ENCODE measurements at regions not wholly inside any gene's neighbourhood (a gene's known extent, or its start where the extent isn't known, plus 50 kb on each side); places are given as distances from the start of the nearest gene placed in this dataset.

- H3K4me3 ChIP-seq (ENCODE audit: low read depth, low read length): no peak overlapping the region
- no peak for DNase-seq (ENCODE audit: low read depth)
- in situ Hi-C loops (cut with HindIII; ENCODE audit: low sequenced_read_pairs): no loop called here
- TF ChIP-seq, protein P1, sequence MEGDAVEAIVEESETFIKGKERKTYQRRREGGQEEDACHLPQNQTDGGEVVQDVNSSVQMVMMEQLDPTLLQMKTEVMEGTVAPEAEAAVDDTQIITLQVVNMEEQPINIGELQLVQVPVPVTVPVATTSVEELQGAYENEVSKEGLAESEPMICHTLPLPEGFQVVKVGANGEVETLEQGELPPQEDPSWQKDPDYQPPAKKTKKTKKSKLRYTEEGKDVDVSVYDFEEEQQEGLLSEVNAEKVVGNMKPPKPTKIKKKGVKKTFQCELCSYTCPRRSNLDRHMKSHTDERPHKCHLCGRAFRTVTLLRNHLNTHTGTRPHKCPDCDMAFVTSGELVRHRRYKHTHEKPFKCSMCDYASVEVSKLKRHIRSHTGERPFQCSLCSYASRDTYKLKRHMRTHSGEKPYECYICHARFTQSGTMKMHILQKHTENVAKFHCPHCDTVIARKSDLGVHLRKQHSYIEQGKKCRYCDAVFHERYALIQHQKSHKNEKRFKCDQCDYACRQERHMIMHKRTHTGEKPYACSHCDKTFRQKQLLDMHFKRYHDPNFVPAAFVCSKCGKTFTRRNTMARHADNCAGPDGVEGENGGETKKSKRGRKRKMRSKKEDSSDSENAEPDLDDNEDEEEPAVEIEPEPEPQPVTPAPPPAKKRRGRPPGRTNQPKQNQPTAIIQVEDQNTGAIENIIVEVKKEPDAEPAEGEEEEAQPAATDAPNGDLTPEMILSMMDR (IDR thresholded peaks at IDR 0.05; ENCODE audit: low read depth, low read length, missing control alignments): no peak
Observed at GRCh38 chr16:50478773-50479149, 69.4 kb upstream of the NKD1 start.

GRCh38 chr16:50478075-50478772 is 70.0 kb upstream of the NKD1 start:
- no peak for DNase-seq (ENCODE audit: low read depth)
- TF ChIP-seq, protein P1 (IDR thresholded peaks at IDR 0.05; ENCODE audit: low read depth, low read length, missing control alignments): no peak
- H3K4me3 ChIP-seq (ENCODE audit: low read depth, low read length): no peak overlapping the region
- in situ Hi-C loops (cut with HindIII; ENCODE audit: low sequenced_read_pairs): no loop called here

DNA sequence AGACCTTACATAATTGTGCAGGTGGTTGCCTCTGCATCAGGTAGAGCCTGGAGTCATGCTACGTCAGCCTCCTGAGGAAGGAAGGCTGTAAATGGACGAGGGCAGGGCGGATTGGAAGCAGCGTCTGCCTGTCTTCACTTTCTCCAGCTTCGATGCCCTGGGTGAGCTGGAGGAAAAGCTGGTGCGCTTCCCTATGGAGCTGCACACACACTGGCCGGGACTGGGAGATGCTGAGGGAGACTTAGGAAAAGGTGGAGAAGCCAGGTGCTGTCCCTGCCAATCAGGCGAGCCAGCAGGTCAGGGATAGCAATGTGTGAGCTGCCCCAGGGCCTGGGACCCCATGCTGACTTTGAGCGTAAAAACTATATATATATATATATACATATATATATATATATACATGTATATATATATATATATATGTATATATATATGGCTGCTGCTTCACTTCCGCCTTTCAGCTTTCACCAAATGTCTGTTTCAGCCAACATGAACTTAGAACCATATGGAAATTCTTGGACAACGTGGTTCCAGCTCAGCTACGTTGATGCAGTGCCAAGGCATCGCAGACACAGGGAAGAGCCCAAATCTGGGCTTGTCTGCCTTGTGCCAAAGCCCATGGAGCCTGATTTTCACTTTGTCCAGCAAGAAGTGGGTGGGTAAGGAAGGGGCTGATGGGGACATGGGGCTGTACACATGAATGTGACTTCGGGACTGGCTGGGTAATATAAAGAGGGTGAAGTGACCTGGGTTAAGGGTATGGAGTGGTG is 71.5 kb upstream of the NKD1 start:
- no peak for DNase-seq (ENCODE audit: low read depth)
- TF ChIP-seq, protein P1 (IDR thresholded peaks at IDR 0.05; ENCODE audit: low read depth, low read length, missing control alignments): no peak
- H3K4me3 ChIP-seq (ENCODE audit: low read depth, low read length): no peak overlapping the region
- in situ Hi-C loops (cut with HindIII; ENCODE audit: low sequenced_read_pairs): no loop called here

DNA sequence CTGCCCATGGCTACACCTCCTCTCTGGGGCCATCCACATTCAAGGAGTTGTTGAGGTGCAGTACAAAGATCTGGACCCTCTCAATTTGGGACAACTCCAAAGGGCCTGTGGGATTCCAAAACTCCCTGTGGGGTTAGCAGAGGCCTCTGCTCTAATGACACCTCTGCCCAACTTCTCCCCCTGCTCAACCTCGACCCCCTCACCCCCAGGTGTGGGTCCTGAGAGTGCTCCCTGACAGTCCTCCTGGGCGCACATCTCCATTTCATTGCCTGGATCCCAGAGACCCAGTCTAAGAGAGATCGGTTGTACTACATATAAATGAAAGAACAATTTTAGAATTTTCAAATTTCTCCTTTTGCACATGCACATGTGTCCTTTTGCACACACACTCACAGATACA is 73.0 kb upstream of the NKD1 start:
- no peak for DNase-seq (ENCODE audit: low read depth)
- TF ChIP-seq, protein P1 (IDR thresholded peaks at IDR 0.05; ENCODE audit: low read depth, low read length, missing control alignments): no peak
- in situ Hi-C loops (cut with HindIII; ENCODE audit: low sequenced_read_pairs): no loop called here

GRCh38 chr16:50474138-50474537 is 74.1 kb upstream of the NKD1 start:
- H3K4me3 ChIP-seq (ENCODE audit: low read depth, low read length): no peak overlapping the region
- no peak for DNase-seq (ENCODE audit: low read depth)
- in situ Hi-C loops (cut with HindIII; ENCODE audit: low sequenced_read_pairs): no loop called here
- TF ChIP-seq, protein P1 (IDR thresholded peaks at IDR 0.05; ENCODE audit: low read depth, low read length, missing control alignments): no peak

More for the DNA sequence above, 73.0 kb upstream of the NKD1 start:
- H3K4me3 ChIP-seq (ENCODE audit: low read depth, low read length): no peak overlapping the region

GRCh38 chr16:50473356-50473945 is 74.7 kb upstream of the NKD1 start:
- TF ChIP-seq, protein P1 (IDR thresholded peaks at IDR 0.05; ENCODE audit: low read depth, low read length, missing control alignments): no peak
- in situ Hi-C loops (cut with HindIII; ENCODE audit: low sequenced_read_pairs): no loop called here
- DNase-seq (ENCODE audit: low read depth): no peak
- no peak overlapping the region for H3K4me3 ChIP-seq (ENCODE audit: low read depth, low read length)
